ENCODE measurements at regions not wholly inside any gene's neighbourhood (a gene's known extent, or its start where the extent isn't known, plus 50 kb on each side); places are given as distances from the start of the nearest gene placed in this dataset.

- DNase-seq (ENCODE audit: low read depth) = peak; percentile 22
Measured at GRCh38 chr9:110058304-110058953, 149.5 kb downstream of the C9orf152 start.

DNA sequence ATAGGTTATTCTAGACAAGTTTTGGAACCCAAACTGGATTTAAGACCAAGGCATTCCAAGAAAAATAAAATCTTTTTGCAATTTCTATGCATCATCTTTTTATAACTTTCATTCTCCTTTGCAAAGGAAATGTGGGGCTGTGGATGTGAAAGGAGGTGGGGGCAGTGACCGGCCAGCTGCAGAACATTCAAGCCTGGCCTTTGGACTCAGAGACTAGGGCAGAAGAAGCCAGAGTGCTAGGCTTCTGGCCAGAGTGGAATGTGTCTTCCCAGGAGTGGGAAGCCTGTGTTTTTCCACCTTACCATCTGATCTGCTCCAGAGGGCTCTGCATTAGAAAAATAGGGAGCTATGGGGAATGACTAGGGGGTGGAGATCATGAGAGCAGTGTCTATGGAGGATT is 148.5 kb downstream of the C9orf152 start:
- no peak for DNase-seq (ENCODE audit: low read depth)

DNA sequence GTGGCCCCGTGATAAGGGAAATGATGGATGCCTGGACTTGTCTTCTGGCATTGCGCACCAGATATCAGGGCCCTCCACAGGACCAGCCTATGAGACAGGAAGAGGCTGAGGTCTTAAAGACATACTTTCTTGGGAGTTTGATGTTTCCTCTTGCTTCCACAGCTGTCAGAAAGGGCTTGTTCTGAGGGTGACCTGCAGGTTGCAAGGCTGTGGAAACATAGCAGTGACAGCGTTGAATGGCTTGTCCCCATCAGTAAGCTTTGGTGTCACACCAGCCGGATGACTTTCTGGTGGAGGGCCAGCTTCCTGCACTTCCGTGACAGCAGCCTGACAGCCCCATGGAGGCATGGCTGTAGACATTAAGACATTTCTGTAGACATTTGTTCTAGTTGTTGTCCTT is 143.2 kb downstream of the C9orf152 start:
- no peak for DNase-seq (ENCODE audit: low read depth)

- DNase-seq (ENCODE audit: low read depth) = no peak
Measured at GRCh38 chr9:110065532-110065931, 142.4 kb downstream of the C9orf152 start.

GRCh38 chr9:110066929-110067716 is 140.8 kb downstream of the C9orf152 start:
- DNase-seq (ENCODE audit: low read depth) = no peak

GRCh38 chr9:110068212-110068611 is 139.7 kb downstream of the C9orf152 start:
- no peak for DNase-seq (ENCODE audit: low read depth)

GRCh38 chr9:110069326-110070248 is 138.4 kb downstream of the C9orf152 start:
- no peak for DNase-seq (ENCODE audit: low read depth)

DNA sequence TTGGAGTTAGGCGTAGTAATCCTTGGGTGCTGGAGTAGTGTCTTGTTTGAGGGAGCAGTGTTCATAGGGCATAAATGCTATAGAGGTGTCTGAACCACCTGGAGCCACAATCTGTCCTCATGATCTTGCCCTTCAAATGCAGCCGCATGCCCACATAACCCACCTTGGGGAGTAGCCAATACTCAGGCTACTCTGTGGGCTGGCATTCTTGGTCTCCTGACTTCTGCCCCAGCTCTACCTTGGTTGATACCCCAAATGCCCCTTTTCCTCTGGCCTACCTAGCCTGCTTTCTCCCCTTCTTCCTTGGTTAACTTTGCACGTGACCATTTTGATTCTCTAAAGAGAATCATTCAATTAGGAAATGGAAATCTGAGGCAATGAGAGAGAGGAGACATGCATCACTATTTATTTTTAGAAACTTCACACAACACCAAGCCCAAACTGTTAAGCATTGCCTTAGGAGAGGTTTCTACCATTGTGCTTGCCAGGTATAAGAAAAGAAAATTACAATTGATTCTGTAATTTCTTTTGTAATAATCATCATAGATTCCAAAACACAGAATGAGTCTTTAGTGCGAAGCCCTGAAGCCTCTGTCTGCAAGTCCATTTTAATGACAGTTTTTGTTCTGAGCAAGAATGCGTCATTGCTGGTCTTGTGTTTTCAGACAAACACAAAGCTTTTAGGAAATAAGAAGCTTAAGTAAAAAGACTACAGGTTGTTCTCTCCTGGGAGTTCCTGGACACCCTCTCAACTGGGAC is 135.2 kb downstream of the C9orf152 start:
- DNase-seq (ENCODE audit: low read depth) = no peak

- no peak for DNase-seq (ENCODE audit: low read depth)
Measured at GRCh38 chr9:110073356-110073905, 134.5 kb downstream of the C9orf152 start.

- DNase-seq (ENCODE audit: low read depth) = no peak
Measured at GRCh38 chr9:110076894-110077725, 130.8 kb downstream of the C9orf152 start.

GRCh38 chr9:110077925-110078324 is 130.0 kb downstream of the C9orf152 start:
- no peak for DNase-seq (ENCODE audit: low read depth)

- DNase-seq (ENCODE audit: low read depth) = no peak
Measured at GRCh38 chr9:110078604-110079003, 129.4 kb downstream of the C9orf152 start.

DNA sequence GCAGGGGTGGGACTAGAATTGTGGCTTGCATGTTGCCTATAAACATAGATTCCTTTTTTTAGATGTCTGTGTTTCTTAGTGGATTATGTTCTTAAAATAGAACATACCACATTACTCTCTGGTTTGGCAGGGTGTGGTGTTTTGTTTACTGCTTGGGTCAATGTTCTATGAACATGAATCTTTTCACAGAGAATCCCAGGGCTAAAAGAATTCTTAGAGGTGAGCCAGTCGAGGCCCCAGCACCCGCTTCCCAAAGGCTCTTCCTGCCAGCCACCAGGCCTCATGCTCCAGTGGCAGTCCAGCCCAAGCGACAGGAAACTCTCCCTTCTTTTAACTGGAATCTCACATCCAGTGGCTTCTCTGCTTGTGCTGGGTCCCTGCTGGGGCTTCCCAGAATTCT is 126.6 kb downstream of the C9orf152 start:
- DNase-seq (ENCODE audit: low read depth) = no peak

- DNase-seq (ENCODE audit: low read depth) = no peak
Measured at GRCh38 chr9:110083866-110084265, 124.1 kb downstream of the C9orf152 start.

DNA sequence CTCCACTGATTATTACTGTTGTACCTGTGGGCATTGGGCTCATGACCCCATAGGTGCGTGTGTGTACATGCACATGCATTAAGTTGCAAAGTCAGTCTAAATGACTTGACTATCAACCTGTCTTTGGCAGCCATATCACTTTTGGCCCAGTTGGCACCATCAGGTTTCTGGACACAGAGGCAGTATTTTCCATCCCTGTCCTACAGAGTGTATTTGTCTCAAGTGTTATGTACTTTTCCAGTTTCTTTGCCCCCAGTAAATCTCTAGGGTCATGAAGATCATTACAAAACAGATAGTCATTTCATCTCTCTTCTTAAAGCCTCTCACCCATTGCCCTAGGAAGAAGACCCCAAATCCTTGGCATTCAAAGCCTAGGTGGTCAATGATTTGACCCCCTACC is 121.4 kb downstream of the C9orf152 start:
- DNase-seq (ENCODE audit: low read depth) = no peak

GRCh38 chr9:110087605-110088004 is 120.4 kb downstream of the C9orf152 start:
- DNase-seq (ENCODE audit: low read depth) = no peak

- no peak for DNase-seq (ENCODE audit: low read depth)
Measured at GRCh38 chr9:110088099-110088498, 119.9 kb downstream of the C9orf152 start.

GRCh38 chr9:110089681-110090370 is 118.1 kb downstream of the C9orf152 start:
- no peak for DNase-seq (ENCODE audit: low read depth)

GRCh38 chr9:110092792-110093191 is 115.2 kb downstream of the C9orf152 start:
- no peak for DNase-seq (ENCODE audit: low read depth)

- DNase-seq (ENCODE audit: low read depth) = no peak
Measured at GRCh38 chr9:110093417-110093816, 114.5 kb downstream of the C9orf152 start.
